ENCODE measurements at regions not wholly inside any gene's neighbourhood (a gene's known extent, or its start where the extent isn't known, plus 50 kb on each side); places are given as distances from the start of the nearest gene placed in this dataset.
"Not testable (repeated sequence)": the region's sequence is repeated elsewhere in the genome, so short reads cannot be mapped to it uniquely, and the experiment has no call there.

DNA sequence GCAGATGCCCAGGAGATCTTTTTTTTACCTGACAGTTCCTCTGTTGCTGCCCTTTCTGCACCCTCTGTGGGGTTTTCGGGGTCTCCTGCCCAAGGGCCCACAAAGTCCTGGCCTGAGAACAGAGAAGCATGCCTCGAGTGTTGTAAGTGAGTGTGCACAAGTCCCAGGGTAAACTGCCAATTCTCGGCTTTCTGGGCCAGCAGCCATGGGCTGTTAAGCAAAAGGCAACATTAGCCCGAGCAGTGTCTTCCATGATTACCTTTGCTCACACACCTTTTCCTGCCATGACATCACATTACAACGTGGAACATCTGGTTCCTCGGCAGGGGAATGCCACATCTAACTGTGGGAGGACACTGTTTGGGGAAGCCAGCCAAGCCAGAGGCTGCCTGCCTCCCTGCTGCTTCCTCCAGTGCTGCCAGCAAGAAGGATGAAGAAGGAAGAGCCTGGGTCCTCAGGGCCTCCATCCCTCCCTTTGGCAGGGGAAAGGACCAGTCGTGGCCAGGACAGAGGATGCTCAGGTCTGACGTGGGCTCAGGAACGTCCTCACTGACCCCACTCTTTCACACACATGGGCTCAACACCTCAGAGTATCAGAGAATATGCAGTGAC, 485.9 kb downstream of the OMA1 start:
- no peak for DNase-seq

DNA sequence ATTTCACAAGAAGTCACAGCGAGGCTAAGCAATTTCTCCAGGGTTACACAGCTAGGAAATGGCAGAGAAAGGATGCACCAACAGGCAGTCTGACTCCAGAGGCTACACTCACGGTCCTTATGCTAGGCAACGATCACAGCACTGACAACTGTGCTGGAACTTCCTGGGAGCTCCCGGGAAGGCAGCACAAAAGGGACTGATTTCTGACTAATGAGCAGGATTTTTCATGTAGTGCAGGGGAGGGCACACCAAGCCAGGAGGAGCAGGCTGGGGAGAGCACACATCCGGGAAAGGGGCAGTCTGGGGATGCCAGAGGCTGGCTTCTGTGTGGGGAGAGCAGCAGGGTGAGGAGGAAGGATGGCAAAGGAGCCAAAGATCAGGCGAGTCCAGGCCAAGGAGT, 486.7 kb downstream of the OMA1 start:
- DNase-seq, result no peak

DNA sequence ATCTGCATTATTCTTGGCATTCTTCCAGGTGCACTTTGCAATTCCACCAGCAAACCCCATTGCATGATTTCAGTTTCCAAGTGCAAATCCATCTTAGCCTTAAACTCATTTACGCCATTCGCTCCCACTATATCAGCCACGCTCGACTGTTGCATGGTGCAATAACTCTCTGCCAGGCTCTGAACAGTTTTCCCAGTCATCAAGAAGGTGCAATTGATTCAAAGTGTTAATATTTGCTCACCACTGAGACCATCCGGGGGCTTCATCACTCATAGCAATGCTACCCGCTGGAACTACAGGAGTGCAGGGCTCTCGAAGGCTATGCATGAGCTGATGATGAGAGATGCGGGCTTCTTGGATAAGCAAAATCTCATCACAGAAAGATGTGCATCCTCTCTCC, 488.2 kb downstream of the OMA1 start:
- no peak for DNase-seq

DNA sequence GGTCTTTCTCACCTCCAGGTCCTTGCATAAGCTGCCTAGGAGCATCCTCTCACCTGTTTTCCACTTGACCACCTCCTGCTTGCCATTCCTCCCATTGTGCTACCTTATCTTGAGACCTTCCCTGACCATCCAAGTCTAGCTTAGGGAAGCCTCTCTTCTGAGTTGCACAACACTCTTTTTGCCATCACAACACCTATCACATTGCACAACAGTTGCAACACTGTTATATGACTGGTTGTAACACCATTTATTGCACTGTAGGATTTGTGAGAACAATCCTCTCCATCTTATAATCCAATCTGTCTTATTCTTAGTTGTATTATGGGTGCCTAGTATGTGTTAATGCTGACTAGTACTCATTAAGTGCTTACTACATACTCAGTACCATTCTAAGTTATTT, 488.7 kb downstream of the OMA1 start:
- no peak for DNase-seq

DNA sequence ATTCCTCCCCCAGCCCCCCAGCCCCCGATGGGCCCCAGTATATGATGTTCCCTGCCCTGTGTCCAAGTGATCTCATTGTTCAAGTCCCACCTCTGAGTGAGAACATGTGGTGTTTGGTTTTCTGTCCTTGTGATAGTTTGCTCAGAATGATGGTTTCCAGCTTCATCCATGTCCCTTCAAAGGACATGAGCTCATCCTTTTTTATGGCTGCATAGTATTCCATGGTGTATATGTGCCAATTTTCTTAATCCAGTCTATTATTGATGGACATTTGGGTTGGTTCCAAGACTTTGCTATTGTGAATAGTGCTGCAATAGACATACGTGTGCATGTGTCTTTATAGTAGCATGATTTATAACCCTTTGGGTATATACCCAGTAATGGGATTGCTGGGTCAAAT, 495.3 kb downstream of the OMA1 start:
- DNase-seq, result not testable (repeated sequence)

DNA sequence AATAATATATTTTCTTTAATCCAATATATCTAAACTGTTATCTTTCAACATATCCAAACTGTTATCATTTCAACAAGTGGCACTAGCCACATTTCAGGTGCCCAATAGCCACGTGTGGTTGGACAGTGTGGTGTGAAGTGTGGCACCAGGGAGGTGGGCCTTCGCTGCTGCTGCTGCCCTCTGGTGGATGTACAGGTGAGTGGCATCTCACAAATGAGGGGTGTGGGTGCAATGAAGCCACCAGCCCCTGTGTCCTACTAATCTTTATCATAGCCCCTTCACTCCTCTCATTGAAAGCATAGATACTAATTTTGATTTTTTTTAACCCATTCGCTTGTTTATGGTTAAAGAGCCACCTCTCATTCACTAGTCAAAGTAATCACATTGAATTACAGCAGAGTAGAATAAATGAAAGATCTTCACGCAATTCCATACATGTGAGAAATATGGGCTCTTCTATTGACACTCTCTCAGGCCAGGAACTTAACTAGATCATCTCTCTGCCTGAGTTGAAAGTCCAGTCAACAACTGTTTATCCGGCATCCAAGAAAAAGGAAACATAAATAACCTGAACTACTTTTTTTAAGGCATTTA, 499.2 kb downstream of the OMA1 start:
- DNase-seq, result no peak

DNA sequence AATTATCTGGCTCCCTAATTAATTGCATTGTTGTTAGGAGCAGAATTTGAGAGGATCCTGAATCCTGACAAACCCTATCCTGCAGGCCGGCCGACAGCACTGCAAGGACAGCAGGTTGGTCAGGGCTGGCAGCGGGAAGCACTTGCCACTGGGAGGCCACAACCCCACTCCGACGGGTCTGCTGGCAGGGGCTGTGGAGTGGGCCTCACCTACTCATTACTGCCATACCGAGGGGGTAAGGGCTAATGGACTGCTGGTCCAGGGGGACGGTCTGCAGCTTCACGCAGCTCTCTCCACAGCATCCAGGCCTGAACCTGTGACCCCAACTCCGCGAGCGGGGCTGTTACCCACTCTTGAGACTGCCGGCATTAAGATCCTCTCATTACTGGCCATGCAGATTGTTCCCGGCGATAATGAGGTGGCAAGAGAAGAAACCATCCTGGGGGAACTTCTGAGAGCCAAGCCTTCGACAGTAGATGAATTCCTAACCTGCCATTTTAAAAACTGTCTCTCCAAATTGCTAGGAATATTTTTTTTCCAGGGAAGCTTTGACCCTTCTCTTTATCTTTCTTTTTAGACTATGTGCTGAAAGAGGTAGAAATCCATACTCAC, 501.3 kb downstream of the OMA1 start:
- no peak for DNase-seq

DNA sequence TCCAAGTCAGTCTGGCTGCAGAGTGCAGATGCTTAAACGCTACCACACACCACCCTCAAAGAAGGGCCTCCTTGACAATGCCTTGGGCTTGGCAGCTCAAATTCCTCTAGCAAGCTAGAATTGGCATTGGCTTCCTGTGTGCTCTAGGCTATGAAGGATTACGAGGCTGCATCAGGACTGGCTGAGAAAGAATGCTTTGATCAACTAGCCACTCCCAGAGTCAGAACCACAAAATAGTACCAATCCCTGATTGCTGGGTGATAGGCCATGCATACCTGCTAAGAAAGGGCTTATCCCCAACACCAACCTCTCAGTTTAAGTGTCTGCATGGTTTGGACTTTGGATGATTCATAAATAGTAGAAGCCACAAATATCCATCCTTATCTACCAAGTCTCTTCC, 504.9 kb downstream of the OMA1 start:
- no peak for DNase-seq

DNA sequence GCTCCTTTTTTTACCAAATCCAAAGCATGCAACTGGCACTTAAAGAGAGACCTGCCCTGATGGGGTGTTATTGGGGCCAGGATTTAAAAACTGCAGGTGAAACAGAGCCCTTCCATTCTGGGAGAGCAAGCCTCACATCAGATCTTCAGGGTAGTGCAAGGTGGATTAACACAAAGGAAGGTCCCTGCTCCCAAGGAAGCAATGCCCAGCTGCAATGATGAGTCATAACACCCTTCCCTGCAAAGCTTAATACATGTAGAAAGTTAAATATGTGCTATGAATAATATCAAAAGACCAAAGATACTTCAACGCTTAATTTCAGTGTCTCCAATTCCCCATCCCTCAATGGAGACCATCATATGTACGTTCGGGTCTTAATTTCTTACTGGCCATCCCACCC, 508.0 kb downstream of the OMA1 start:
- DNase-seq, result no peak

DNA sequence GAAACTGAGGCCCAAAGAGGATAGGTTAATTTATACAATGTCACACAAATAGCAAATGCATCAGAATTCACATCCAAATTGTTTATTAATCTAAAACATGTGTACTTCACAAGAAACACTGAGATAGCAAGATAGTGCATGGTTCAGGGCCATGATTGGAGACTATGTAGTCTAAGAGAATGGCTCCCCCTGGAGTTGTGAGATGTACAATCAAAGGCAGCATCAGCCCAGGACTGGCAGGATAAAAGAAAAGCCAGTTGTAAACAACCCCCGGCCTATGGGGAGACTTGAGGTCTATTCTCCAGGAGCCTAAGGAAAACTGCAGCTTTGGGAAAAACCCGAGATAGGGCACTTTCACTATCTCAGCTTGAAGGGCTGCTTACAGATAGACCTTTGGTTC, 511.0 kb downstream of the OMA1 start:
- DNase-seq, result no peak

DNA sequence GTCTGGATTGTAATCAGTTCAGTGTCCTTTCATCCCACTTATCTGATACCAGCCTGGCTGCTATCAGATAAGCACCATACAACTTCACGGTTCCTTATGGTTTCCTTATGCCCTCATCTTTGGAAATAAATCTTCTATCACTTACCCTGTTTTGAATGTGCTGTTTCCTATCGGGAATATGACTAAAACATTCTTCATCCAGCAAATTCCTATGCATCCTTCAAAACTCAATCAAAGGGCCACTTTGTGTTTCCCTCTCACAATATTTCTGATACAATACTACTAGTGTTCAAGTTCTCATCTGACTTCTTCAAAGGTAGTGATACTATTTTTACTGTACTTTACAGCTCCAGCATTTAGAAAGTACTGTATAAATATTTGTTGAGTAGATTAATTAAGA, 513.2 kb downstream of the OMA1 start:
- no peak for DNase-seq

DNA sequence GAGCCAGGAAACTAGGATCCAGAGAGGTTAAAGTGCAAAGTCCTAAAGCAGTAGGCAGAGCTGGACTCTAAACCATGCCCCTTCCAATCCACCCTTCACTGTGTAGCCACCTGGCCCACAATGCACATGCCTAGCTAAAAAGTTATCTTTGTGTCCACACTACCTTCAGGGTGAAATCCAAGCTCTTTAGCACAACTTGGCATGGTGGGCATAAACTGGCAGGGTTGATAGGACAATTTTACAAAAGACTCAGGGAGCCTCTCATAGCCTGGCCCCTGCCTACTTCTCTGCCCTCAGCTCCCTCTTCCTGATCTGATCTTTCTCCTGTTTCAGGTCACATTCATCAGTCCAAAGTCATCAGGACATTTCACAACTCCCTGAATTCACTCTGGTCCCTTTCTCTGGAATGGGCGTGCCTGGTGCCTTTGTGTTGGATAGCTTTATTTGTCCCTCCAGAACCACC, 513.9 kb downstream of the OMA1 start:
- no peak for DNase-seq

DNA sequence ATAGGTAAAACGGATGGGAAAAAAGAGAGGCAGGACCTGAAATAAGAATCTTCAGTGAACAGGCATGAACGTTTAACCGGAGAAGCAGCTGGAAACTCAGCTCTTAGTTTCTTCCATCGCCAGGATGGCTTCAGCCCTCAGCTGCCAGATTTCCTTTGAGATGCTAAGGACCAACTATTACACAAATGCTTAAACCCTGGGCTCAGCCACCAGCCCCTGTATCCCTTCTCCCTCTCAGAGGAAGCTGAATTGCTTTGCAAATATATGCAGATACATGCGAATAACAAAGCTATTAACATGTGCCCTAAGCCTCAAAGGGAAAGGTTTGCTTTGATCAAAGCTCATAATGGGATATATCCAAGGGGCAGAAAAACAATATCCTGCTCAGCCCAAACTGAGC, 515.1 kb downstream of the OMA1 start:
- DNase-seq, result no peak

DNA sequence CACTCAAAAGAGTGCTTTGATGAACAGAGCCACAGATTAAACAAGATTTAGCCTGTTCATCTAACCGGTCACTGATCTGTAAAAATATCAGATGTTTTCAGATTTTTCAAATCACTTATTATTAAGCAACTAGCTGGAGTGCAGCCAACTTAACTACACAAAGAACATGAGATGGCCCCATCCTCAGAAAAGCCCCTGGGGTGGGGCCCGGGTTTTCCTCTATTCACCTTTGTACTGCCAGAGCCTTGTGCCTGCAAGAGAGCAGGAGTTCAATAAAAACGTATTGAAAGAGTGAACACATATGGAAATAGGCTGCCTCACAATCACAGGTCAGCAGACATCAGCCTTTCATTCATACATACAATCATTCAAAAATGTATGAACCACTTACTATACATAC, 516.1 kb downstream of the OMA1 start:
- no peak for DNase-seq

DNA sequence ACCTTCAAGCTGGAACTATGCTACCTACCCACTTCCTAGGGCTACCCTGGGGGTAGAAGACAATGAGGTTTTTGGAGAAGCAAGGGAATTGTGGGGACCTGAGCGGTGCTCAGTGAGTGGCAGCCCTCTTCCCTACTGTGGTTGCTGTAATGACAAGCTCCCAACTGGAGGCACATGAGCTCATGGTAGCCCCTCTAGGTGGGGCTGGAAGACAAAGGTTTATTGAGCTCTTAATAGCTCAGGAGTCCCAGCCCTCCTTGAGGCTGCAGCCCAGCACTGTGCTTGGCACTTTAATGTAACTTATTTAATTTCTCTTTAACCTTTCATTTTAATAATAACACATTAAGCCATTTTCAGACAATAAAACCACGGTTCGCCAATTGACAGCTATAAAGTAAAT, 528.9 kb downstream of the OMA1 start:
- DNase-seq, result no peak

DNA sequence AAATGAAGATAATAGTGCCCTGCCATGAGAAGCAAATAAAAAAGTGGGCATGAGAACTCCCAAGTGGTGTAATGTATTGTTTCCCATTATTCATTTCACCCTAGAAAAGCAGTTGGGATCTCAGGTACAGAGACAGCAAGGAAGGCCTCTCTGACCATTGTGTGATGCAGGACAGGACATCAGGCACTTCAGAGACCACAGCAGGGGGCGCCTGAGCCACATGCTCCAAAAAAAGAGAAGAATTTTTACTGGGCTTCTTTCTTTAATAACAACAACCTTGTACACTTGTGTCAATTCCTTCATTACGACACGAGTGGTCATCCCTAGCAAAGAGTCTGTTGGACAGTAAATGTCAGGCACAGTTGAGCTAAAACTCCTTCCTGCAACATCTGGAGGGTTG, 533.3 kb downstream of the OMA1 start:
- DNase-seq, result no peak

DNA sequence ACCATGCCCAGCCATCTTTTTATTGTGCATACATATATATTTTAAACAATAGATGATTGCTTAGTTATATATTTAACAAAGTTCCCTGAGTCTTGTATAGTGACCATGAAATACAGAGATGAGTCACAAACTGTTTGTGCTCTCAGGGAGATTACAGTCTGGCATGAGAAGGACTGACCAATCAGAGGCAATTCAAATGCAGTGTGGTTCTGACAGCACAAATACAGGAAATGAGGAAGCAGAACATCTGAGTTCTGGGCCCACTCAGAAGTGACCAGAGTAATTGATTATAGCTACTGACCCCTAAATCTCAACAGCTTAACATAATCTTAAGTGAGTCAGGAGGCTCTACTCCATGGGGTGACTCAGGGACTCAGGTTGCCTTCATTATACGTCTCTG, 534.5 kb downstream of the OMA1 start:
- DNase-seq, result no peak

DNA sequence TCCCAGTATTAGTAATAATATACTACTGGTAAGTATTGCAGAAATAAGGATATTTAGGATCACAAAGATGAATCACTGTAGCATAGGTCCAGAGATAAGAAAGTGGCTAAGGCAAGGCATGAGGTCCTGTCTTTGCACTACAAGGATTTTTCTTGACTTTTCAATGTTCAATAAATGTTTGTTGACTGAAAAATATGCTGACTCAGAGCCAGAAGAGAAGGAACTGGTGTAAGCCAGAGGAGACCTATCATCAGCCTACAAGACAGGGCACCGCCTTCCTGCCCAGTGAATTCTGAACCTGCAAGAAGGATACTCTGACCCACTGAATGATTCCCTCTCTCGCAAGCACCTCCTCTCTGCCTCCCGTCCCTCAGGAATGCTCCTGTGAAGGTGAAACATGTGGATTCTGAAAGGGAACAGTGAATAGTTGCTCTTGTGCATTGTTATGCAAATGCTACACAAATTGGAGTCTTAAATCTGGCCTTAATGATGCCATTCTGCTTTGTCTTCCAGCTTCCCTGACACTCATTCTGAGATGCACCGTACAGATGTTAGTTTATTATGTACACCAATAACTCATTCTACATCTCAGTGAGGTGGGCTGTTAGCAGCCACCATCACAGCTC, 540.0 kb downstream of the OMA1 start:
- DNase-seq, result no peak

DNA sequence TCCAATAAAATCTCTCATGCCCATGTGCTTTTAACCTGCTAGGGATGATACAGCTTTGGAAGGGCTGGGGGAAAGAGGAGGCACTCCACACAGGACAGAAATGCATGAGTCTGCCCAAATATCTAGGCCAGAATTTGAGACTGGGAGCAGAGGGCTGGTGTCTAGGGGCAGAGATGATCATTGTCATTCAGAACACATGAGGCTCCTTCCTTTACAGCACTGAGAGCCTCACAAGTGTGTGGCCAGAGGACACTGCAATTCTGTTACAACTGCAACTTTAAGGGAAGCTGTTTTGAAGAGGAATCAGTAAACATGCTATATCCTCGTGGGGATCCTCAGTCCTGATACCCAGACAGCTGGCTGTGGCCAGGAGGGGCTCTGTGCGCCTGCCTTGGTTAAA, 541.3 kb downstream of the OMA1 start:
- no peak for DNase-seq

DNA sequence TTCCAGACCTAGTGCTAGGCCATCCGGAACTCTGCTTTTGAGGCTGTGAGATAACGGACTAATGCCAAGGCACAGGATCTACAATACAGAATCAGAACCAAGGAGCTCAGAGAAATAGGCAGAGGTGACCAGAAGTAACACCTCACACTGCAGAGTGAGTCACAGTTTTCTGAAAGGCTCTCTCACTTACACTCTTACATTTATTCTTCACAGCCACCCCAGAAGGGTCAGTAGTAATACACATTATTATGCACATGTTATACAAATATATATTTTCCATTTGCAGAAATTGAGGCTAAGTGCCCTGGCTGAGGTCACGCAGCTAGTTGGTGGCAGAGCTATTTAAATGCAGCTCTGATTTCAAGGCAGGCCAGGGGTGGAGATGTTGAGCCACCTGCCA, 542.5 kb downstream of the OMA1 start:
- DNase-seq, result no peak

DNA sequence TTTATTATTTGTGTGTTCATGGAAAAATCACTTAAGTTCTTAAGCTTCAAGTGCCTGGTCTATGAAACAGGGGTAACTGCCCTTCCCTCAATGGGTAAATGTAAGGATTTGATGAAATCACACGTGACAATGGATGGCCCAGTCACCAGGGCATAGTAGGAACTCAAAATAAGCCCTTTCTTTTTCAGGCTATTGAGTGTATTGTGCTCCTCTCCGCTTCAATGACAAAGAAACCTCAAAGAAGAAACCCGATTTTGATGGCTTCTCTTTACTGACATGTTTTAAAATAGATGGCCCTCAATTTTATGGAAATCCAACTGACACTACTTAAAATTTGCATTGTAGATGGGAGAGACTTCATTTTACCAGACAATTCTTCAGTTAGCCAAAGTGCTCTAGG, 543.5 kb downstream of the OMA1 start:
- DNase-seq, result no peak

DNA sequence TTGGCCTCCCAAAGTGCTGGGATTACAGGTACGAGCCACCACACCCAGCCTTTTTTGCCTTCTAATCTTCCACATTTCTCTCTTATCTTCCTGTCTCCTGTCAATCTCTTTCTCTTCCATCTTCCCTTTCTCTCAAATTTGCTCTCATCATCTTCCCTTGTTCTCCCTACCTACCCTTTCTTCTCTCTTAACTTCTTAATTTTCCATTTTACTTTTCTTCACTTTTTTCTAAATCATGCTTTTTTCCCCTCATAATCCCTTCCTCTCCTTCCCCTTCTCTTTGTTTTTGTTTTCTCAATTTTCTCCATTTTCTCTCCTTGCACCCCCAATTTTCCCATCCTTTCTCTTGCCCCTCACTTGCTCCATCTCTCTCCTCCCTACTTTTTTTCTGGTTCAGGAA, 545.7 kb downstream of the OMA1 start:
- no peak for DNase-seq

DNA sequence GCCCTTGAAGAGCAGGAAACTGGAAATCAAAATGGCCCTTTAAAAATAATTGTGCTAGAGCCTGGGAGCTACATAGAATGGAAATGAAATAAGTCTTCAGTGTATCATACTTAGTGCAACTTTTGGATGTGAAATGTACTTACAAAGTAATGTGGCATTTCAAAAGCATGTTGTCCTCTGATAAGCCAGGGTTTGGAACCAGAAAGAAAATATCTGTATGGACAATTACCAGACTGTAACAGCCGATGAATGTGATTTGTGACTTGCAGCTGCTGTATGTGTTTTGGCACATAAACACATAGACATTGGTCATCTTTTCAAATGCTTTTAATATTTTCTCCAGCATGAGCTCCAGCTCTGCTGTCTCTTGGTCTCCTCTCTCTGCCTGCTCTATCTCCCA, 546.4 kb downstream of the OMA1 start:
- DNase-seq, result no peak

DNA sequence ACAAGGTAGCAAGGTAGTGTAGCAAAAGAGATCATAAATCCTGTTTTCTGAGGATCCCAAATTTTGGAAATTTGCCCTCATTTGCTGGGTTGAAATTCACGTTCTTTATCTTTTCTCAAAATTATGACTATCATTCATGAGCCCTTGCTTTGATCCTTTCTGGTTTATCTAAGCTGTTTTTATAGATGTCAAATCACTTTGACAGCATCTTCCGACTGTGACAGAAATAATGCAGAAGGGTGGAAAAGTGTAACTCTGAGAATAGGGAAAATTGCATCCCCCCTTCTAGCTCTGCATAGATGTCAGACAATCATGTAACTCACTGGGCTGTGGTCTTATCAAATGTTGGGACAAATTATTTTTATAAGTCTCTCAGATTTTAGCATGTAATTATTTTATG, 550.1 kb downstream of the OMA1 start:
- no peak for DNase-seq
